ENCODE measurements at regions not wholly inside any gene's neighbourhood (a gene's known extent, or its start where the extent isn't known, plus 50 kb on each side); places are given as distances from the start of the nearest gene placed in this dataset.
A peak's percentile ranks its signal among the peaks of the same experiment; 100 is the strongest.
"Not testable (repeated sequence)": the region's sequence is repeated elsewhere in the genome, so short reads cannot be mapped to it uniquely, and the experiment has no call there.

DNA sequence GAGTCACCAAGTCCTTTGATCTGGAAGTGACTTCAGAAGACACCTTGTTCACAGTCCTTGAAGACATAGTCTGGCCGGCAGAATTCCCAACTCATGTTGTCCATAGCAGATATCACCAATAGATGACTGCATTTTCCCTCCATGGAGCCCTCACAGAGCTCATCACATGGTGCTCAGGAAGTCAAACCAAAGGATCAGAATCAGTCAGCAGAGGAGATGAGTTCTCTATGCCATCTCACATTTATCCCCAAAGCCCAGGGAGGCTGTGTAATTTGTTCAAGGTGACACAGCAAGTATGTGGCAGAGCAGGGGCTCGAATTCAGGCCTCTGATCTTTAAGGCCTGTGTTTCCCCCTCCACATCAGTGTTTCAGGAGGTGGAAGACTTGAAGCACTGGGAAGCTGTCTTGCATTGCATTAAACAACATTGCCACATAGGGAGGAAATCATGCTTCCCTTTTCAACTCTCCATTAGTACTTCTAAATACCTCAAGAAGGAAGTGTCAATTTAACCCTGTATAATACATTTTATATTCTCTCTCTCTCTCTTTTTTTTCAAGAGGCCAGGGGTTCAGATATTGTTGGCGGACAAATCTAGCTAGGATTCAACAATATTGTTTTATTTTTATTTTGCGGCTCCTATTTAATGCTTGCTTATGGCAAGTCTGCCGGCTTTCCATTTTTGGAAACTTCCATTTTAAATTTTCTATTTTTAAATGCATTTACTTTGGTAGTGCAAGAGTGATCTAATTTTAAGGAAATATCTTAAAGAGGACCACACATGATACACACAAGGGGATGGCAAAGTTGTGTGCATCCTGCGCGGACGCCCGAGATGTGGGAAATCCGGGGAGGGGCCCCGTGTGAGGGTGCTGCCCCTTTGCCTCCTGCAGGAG lies 61.9 kb downstream of the NPIPB5 start:
- DNase-seq; in situ Hi-C loops (cut with HindIII; ENCODE audit: low pct_ligation_motif_present, low sequenced_read_pairs): not testable (repeated sequence)

DNA sequence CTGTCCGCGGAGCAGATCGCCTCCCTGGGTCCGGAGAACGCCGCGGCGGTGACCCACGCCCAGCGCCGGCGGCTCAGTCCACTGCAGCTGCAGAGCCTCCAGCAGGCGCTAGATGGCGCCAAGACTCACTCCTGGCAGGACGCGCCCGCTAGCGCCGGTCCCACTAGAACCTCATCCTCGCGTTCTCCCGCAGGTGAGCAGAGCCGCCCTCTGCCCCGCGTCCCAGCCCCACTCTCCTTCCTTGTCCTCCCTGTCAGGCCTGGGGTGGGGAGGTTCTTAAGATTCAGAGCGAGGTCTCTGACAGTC lies 62.5 kb downstream of the NPIPB5 start:
- H3K27ac ChIP-seq; H3K4me3 ChIP-seq (ENCODE audit: low read depth, low read length); DNase-seq; H3K27me3 ChIP-seq (replicated peaks); H3K36me3 ChIP-seq (replicated peaks); in situ Hi-C loops (cut with HindIII; ENCODE audit: low pct_ligation_motif_present, low sequenced_read_pairs): not testable (repeated sequence)

More for the DNA sequence above, 61.9 kb downstream of the NPIPB5 start:
- H3K36me3 ChIP-seq (replicated peaks); H3K27ac ChIP-seq; H3K4me3 ChIP-seq (ENCODE audit: low read depth, low read length); H3K27me3 ChIP-seq (replicated peaks): not testable (repeated sequence)

DNA sequence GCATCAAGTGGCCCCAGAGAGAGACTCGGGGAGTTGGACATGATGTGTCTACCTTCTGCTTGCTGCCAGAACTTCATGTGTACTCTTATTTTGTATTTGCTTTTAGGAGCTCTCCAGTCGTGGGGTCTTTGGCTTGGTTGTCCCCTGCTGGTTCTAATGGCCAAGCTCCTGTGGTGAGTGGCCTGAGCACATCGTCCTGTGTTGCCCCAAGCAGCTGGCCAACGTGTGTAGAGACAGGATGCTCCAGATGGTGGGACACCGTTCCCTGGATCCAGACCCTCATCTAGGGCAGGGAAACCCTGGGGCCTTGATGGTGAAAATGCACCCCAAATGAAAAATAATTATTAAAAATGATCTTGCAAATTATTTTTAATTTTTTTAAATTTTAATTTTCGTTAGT lies 65.8 kb downstream of the NPIPB5 start:
- H3K27me3 ChIP-seq (replicated peaks); H3K36me3 ChIP-seq (replicated peaks); DNase-seq; H3K27ac ChIP-seq; H3K4me3 ChIP-seq (ENCODE audit: low read depth, low read length); in situ Hi-C loops (cut with HindIII; ENCODE audit: low pct_ligation_motif_present, low sequenced_read_pairs): not testable (repeated sequence)

DNA sequence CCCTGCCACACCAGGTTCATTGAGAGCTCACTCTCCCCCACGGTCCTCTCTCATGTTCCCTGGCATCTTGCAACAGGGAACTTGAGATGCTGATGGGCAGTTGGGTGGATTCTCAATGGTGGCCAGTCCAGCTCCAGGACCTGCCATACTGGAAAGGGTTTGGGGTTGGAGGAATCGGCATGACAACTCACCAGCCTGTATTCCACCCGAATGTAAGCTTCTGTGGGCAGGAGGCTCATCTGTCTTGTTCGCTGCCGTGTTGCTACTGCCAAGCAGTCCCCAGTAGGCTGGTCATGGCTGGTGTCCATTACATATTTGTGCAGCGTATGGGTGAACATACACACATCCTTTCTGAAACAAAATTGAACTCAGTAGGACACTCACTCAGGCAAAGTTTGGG lies 72.5 kb downstream of the NPIPB5 start:
- H3K27me3 ChIP-seq (replicated peaks); H3K36me3 ChIP-seq (replicated peaks); in situ Hi-C loops (cut with HindIII; ENCODE audit: low pct_ligation_motif_present, low sequenced_read_pairs); DNase-seq; H3K4me3 ChIP-seq (ENCODE audit: low read depth, low read length); H3K27ac ChIP-seq: not testable (repeated sequence)

DNA sequence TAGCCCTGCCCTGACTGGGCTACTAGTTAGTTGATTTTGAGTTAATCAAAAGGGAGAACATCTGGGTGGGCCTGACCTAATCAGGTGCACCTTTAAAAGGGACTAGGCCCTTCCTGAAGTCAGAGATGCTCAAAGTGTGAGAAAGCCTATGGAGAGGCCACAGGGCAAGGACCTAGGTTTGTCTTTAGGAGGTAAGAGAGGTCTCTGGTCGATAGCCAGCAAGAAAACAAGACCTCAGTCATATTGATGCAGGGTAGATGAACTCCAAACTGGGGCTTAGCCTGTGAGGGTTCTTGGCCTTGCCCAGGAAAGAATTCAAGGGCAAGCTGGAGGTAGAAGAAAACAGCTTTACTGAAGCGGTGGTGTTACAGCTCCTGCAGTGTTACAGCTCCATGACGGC lies 73.8 kb downstream of the NPIPB5 start:
- H3K27me3 ChIP-seq (replicated peaks); H3K4me3 ChIP-seq (ENCODE audit: low read depth, low read length); DNase-seq; in situ Hi-C loops (cut with HindIII; ENCODE audit: low pct_ligation_motif_present, low sequenced_read_pairs); H3K27ac ChIP-seq; H3K36me3 ChIP-seq (replicated peaks): not testable (repeated sequence)

DNA sequence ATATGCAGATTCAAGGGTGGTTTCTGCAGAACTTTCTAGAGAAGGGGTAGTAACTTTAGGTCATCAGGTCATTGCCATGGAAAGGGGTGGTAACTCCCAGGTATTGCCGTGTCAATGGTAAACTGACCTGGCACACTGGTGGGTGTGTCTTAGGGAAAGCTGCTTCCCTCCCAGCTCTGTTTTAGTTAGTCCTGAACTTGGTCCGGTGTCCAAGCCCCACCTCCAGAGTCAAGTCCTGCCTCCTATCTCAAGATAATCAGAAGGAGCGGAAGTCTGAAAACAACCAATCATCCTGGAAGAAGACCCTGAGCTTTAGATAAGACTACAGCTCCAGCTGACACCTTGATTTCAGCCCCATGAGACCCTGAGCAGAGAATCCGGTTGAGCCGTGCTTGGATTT lies 74.2 kb downstream of the NPIPB5 start:
- H3K27ac ChIP-seq; H3K27me3 ChIP-seq (replicated peaks); H3K4me3 ChIP-seq (ENCODE audit: low read depth, low read length); H3K36me3 ChIP-seq (replicated peaks); DNase-seq; in situ Hi-C loops (cut with HindIII; ENCODE audit: low pct_ligation_motif_present, low sequenced_read_pairs): not testable (repeated sequence)

DNA sequence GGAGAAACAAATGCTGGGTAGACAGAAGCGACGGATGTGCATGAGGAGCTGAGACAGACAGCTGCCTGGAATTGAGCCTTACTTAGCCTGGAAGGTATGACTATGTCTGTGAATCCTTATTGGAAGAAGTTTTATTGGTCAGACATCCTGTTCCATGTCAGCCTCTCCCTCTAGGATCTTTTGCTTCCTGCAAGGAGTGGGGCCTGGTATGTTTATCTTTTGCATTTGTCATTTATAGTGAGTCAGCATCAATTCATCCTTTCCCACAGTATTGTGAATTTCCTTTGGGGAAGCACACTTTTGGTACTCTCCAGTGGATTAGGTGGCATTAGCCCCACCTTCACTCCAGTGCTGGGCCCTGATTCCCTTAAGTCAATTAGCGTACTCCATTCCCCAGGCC lies 74.7 kb downstream of the NPIPB5 start:
- H3K36me3 ChIP-seq (replicated peaks); in situ Hi-C loops (cut with HindIII; ENCODE audit: low pct_ligation_motif_present, low sequenced_read_pairs); H3K27me3 ChIP-seq (replicated peaks); H3K4me3 ChIP-seq (ENCODE audit: low read depth, low read length); H3K27ac ChIP-seq: not testable (repeated sequence)
- peak; percentile 72 for DNase-seq

DNA sequence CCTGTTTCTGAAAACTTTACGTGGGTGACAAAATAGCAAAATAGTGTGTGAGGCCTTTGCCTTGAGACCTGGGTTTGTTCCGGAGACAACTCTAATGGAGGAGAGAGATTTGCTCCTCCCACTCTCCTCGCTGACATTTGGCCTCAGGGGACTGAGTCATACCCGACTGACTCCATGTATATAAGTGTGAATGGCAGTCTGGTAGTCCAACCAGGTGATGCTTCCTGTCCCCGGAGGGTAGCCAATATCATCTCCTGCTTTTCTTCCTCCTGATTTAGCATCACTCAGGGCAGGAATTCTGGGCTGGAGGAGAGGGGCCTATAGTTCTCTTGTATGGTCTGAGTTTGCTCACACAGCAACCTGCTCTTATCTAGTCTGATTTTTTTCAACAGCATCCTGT lies 76.0 kb downstream of the NPIPB5 start:
- H3K27me3 ChIP-seq (replicated peaks); H3K36me3 ChIP-seq (replicated peaks); H3K27ac ChIP-seq; DNase-seq; in situ Hi-C loops (cut with HindIII; ENCODE audit: low pct_ligation_motif_present, low sequenced_read_pairs); H3K4me3 ChIP-seq (ENCODE audit: low read depth, low read length): not testable (repeated sequence)

DNA sequence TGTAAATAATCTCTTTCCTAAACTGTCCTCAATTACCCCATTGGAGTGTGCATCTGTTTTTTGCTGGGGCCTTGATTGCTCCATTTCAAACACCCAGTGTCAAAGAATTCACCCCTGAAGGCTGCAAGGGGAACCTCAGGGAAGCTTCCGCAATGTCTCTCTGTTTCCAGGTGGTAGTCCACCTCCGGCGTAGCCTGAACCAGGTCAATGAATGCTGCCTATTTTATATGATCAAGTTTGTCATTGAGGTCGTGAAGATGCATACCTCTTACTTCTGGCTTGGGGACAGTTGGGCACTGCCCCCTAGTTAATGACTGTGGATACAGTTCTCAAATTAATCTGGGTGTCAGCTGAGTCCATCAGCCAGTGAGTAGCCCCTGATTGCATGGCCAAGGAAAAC lies 79.1 kb downstream of the NPIPB5 start:
- H3K27ac ChIP-seq; DNase-seq; H3K36me3 ChIP-seq (replicated peaks); H3K4me3 ChIP-seq (ENCODE audit: low read depth, low read length); in situ Hi-C loops (cut with HindIII; ENCODE audit: low pct_ligation_motif_present, low sequenced_read_pairs); H3K27me3 ChIP-seq (replicated peaks): not testable (repeated sequence)

DNA sequence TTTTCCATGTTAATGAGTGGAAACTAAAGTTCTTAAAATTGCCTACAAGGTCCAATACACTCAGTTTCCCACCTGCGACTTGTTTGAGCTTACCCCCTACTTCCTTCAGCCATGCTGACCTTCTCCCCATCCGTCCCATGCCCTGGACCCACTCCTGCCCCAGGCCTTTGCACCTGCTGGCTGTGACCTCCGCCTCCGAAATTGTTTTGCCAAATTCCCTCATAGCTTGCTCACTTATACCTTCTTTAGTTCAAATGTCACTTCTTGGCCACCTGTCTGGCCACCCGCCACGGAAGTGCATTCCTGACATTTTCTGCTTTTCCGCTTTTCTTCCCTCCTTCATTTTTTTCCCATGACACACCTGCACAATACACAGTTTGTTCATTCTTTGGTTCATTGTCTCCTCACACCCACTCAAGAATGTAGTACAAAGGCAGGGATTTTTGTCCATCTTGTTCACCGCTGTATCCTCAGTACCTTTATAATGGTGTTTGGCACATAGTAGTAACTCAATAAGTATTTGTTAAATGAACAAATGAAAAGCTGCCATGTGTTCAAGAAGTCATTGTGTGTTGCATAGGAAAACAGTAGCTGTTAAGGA lies 85.9 kb downstream of the NPIPB5 start:
- in situ Hi-C loops (cut with HindIII; ENCODE audit: low pct_ligation_motif_present, low sequenced_read_pairs); H3K27me3 ChIP-seq (replicated peaks); H3K27ac ChIP-seq; H3K36me3 ChIP-seq (replicated peaks); H3K4me3 ChIP-seq (ENCODE audit: low read depth, low read length); DNase-seq: not testable (repeated sequence)

DNA sequence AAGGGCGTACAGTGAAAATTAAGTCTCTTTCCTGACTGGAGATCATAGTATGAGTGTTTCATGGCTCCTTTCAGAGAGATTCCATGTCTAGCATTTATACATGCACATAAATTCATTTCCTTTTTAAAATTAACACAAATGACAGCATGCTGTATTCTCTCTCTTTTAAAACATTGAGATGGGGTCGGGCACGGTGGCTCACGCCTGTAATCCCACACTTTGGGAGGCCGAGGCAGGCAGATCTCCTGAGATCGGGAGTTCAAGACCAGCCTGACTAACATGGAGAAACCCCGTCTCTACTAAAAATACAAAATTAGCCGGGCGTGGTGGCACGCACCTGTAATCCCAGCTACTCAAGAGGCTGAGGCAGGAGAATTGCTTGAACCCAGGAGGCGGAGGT lies 93.1 kb downstream of the NPIPB5 start:
- H3K36me3 ChIP-seq (replicated peaks); in situ Hi-C loops (cut with HindIII; ENCODE audit: low pct_ligation_motif_present, low sequenced_read_pairs); H3K27me3 ChIP-seq (replicated peaks); DNase-seq; H3K4me3 ChIP-seq (ENCODE audit: low read depth, low read length); H3K27ac ChIP-seq: not testable (repeated sequence)

DNA sequence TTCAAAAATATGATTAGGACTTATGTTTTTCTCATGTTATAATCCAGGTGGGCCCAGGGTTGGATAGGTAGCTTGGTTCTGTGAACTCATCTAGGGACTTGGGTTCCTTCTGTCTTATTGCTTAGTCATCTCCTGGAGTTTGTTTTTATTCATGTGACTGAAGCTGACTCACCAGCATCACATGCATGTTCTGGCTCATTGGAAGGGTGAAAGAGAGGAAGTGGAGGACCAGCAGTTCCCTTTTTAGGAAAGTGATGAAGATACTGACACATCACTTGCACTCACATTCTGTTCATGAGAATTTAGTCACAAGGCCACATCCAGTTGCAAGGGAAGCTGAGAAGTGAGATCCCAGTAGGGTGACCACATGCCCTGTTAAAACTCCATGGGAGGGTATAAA lies 95.9 kb downstream of the NPIPB5 start:
- H3K36me3 ChIP-seq (replicated peaks); H3K4me3 ChIP-seq (ENCODE audit: low read depth, low read length); in situ Hi-C loops (cut with HindIII; ENCODE audit: low pct_ligation_motif_present, low sequenced_read_pairs); H3K27ac ChIP-seq; H3K27me3 ChIP-seq (replicated peaks): not testable (repeated sequence)
- DNase-seq = peak; percentile 44

DNA sequence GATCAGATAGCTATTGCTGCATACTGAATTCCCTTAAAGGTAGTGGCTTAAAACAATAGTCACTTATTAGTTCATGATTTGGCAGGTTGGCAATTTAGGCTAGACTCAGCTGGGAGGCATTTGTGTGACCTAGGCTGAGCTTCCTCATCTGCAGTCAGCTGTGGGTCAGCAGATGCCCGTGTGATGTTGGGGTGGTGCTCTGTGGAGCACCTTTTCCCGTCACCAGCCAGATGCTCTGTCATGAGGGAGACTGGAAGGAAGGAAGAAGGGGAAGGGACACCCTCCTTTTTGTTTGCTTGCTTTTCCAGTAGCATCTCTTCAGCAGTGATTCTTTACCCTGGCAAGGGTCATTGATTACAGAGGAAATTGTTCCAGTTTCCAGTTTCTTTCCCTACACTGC lies 99.1 kb downstream of the NPIPB5 start:
- DNase-seq; H3K4me3 ChIP-seq (ENCODE audit: low read depth, low read length); H3K27ac ChIP-seq; in situ Hi-C loops (cut with HindIII; ENCODE audit: low pct_ligation_motif_present, low sequenced_read_pairs); H3K27me3 ChIP-seq (replicated peaks); H3K36me3 ChIP-seq (replicated peaks): not testable (repeated sequence)

DNA sequence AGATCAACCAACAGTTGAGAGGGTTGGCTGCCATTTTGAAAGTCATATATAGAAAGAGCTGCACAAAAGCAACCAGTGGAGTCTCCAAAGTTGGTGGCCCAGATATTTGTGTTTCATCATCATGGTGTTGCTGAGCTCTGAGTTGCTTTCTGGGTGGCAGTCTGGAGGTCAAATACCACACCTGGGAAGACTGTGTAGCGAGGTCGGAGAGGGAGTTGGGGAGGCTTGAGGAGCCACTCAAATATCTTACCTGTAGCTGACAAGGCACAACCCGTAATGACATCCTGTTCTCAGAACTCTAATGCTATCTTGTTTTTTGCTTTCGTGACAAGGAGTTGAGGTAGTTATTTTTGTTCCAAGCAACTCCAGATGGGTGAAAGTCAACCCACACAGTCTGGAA lies 100.4 kb downstream of the NPIPB5 start:
- H3K27me3 ChIP-seq (replicated peaks); H3K27ac ChIP-seq; H3K4me3 ChIP-seq (ENCODE audit: low read depth, low read length); DNase-seq; H3K36me3 ChIP-seq (replicated peaks); in situ Hi-C loops (cut with HindIII; ENCODE audit: low pct_ligation_motif_present, low sequenced_read_pairs): not testable (repeated sequence)
